Calu3 (cell line): ENCODE measurements at regions not wholly inside any gene's neighbourhood (a gene's known extent, or its start where the extent isn't known, plus 50 kb on each side); places are given as distances from the start of the nearest gene placed in this dataset.

Experiments
- BruUV-seq: library from RNA; stranded (reverse); fragments of 400-500 nt; replicated peaks from 2 replicates; lab custom pipeline; 2021; lab: Mats Ljungman, UMichigan
- CTCF ChIA-PET: fragments of 300-600 bp; sonication (Branson Sonifier 250); formaldehyde crosslinking; loops from one replicate; lab custom pipeline; 2022; ENCODE audit warnings: antibody characterized with exemption; lab: Charles Lee
- DNase-seq: peaks from one replicate; pipeline ENCODE4 v3.0.0; 2022
- H3K27ac Mint-ChIP-seq: one replicate; pipeline ENCODE4 v1.8.0; 2022; ENCODE audit warnings: mixed read lengths; ENCODE audit not compliant: unreplicated experiment
- H3K27me3 Mint-ChIP-seq: one replicate; pipeline ENCODE4 v1.8.0; 2022; ENCODE audit warnings: mixed read lengths; ENCODE audit not compliant: unreplicated experiment
- H3K36me3 Mint-ChIP-seq: one replicate; pipeline ENCODE4 v1.8.0; 2022; ENCODE audit warnings: mild to moderate bottlenecking, moderate library complexity, mixed read lengths; ENCODE audit not compliant: insufficient read depth, unreplicated experiment
- H3K4me1 Mint-ChIP-seq: one replicate; pipeline ENCODE4 v1.8.0; 2022; ENCODE audit warnings: mild to moderate bottlenecking, low read depth, mixed read lengths; ENCODE audit not compliant: unreplicated experiment
- H3K4me3 Mint-ChIP-seq: one replicate; pipeline ENCODE4 v1.8.0; 2022; ENCODE audit warnings: mild to moderate bottlenecking, low read depth, moderate library complexity, mixed read lengths; ENCODE audit not compliant: unreplicated experiment
- H3K9me3 Mint-ChIP-seq: one replicate; pipeline ENCODE4 v1.8.0; 2022; ENCODE audit warnings: low read depth, mixed read lengths; ENCODE audit not compliant: unreplicated experiment
- CTCF ChIP-seq: fragments of 200-600 bp; IDR thresholded peaks from one replicate; pipeline ENCODE4 v1.8.0; 2022; ENCODE audit warnings: antibody characterized with exemption; ENCODE audit not compliant: unreplicated experiment
- intact Hi-C: fragments of 100-400 bp; cut with micrococcal nuclease; formaldehyde crosslinking; loops from one replicate; pipeline ENCODE4 v1.10.0; 2022; ENCODE audit not compliant: unreplicated experiment

GRCh38 chr4:19756661-19757060 lies 495.0 kb upstream of the SLIT2 start:
- no peaks in the 10 kb centered on the region for H3K36me3 Mint-ChIP-seq
- H3K27me3 Mint-ChIP-seq, result no peaks in the 10 kb centered on the region
- no peaks in the 10 kb centered on the region for H3K9me3 Mint-ChIP-seq
- H3K27ac Mint-ChIP-seq, result no peak overlapping the region
- CTCF ChIA-PET, result no interaction called here
- no peak for TF ChIP-seq CTCF
- DNase-seq, result no peak
- BruUV-seq, result no TSS peak
- no peaks in the 10 kb centered on the region for H3K4me1 Mint-ChIP-seq
- H3K4me3 Mint-ChIP-seq, result no peak overlapping the region
- intact Hi-C loops, result no loop called here

- CTCF ChIA-PET, result no interaction called here
- intact Hi-C loops, result no loop called here
- H3K27ac Mint-ChIP-seq, result no peak overlapping the region
- no peak for DNase-seq
- H3K9me3 Mint-ChIP-seq, result peaks cover 2% of the 10 kb centered on the region
- no peak overlapping the region for H3K4me3 Mint-ChIP-seq
- H3K4me1 Mint-ChIP-seq, result peaks cover 18% of the 10 kb centered on the region
- no peak for TF ChIP-seq CTCF
- BruUV-seq, result no TSS peak
- H3K36me3 Mint-ChIP-seq, result no peaks in the 10 kb centered on the region
- H3K27me3 Mint-ChIP-seq, result no peaks in the 10 kb centered on the region
Measured at GRCh38 chr4:19752599-19752998, 499.1 kb upstream of the SLIT2 start.

GRCh38 chr4:19748519-19749479 lies 502.9 kb upstream of the SLIT2 start:
- H3K27me3 Mint-ChIP-seq, result no peaks in the 10 kb centered on the region

DNA sequence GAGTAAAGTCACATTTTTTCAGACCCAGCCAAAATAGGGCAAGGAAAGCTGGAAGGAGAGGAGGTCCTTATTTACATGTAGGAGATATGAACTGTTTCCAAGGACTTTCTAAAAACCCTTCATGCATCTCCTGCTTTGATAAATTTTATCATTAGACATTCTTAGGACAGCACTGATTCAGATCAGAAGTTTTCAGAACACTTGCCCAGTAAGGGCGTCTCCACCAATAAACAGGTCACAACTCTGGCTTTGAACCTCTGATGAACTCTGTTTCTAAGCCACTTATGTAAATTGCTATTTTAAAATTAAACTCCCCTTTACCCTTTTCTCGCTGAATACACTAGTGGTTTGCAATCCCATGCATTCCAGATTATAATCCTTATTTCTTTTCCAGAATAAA lies 505.3 kb upstream of the SLIT2 start:
- Mint-ChIP-seq H3K4me1 (peaks cover 18% of the 10 kb centered on the region), H3K36me3 (no peaks in the 10 kb centered on the region), H3K27ac (no peak overlapping the region), H3K9me3 (peaks cover 2% of the 10 kb centered on the region), H3K27me3 (no peaks in the 10 kb centered on the region), H3K4me3 (no peak overlapping the region)
- TF ChIP-seq CTCF, result no peak
- intact Hi-C loops, result no loop called here
- no TSS peak for BruUV-seq
- CTCF ChIA-PET, result no interaction called here
- no peak for DNase-seq

More at GRCh38 chr4:19748519-19749479, 502.9 kb upstream of the SLIT2 start:
- peaks cover 2% of the 10 kb centered on the region for H3K9me3 Mint-ChIP-seq
- BruUV-seq, result no TSS peak
- no peaks in the 10 kb centered on the region for H3K36me3 Mint-ChIP-seq
- no peak for TF ChIP-seq CTCF
- H3K4me1 Mint-ChIP-seq, result peaks cover 18% of the 10 kb centered on the region
- H3K27ac Mint-ChIP-seq, result no peak overlapping the region
- CTCF ChIA-PET, result no interaction called here
- intact Hi-C loops, result no loop called here
- H3K4me3 Mint-ChIP-seq, result no peak overlapping the region
- no peak for DNase-seq
